ENCODE measurements at regions not wholly inside any gene's neighbourhood (a gene's known extent, or its start where the extent isn't known, plus 50 kb on each side); places are given as distances from the start of the nearest gene placed in this dataset.

GRCh38 chr20:22008456-22008855, 303.0 kb downstream of the PAX1 start:
- intact Hi-C loops (cut with DNase I, micrococcal nuclease): no loop called here
- no peak overlapping the region for H3K4me3 ChIP-seq
- H3K4me1 ChIP-seq (ENCODE audit: low read depth): no peaks in the 10 kb centered on the region
- ATAC-seq (no peak), DNase-seq (no peak)
- no peaks in the 10 kb centered on the region for H3K36me3 ChIP-seq (ENCODE audit: low read depth)
- H3K9me3 ChIP-seq: peaks cover 2% of the 10 kb centered on the region
- TF ChIP-seq CTCF (IDR thresholded peaks at IDR 0.05): no peak

GRCh38 chr20:22006306-22006705, 300.8 kb downstream of the PAX1 start:
- TF ChIP-seq CTCF (IDR thresholded peaks at IDR 0.05): no peak
- peaks cover 2% of the 10 kb centered on the region for H3K9me3 ChIP-seq
- intact Hi-C loops (cut with DNase I, micrococcal nuclease): no loop called here
- no peaks in the 10 kb centered on the region for H3K36me3 ChIP-seq (ENCODE audit: low read depth)
- H3K4me1 ChIP-seq (ENCODE audit: low read depth): no peaks in the 10 kb centered on the region
- ATAC-seq (no peak), DNase-seq (no peak)
- no peak overlapping the region for H3K4me3 ChIP-seq

- intact Hi-C loops (cut with DNase I, micrococcal nuclease): no loop called here
- ATAC-seq: no peak
- H3K4me1 ChIP-seq (ENCODE audit: low read depth): no peaks in the 10 kb centered on the region
Observed at GRCh38 chr20:22005535-22005934, 300.1 kb downstream of the PAX1 start.

GRCh38 chr20:22004946-22005345, 299.5 kb downstream of the PAX1 start:
- ATAC-seq: no peak
- no peak for TF ChIP-seq CTCF (IDR thresholded peaks at IDR 0.05)

More at GRCh38 chr20:22005535-22005934, 300.1 kb downstream of the PAX1 start:
- no peak for DNase-seq
- Histone ChIP-seq H3K4me3 (no peak overlapping the region), H3K9me3 (peaks cover 2% of the 10 kb centered on the region), H3K36me3 (ENCODE audit: low read depth) (no peaks in the 10 kb centered on the region)
- TF ChIP-seq CTCF (IDR thresholded peaks at IDR 0.05): no peak

GRCh38 chr20:22003680-22004079, 298.2 kb downstream of the PAX1 start:
- Histone ChIP-seq H3K4me3 (no peak overlapping the region), H3K9me3 (no peaks in the 10 kb centered on the region), H3K4me1 (ENCODE audit: low read depth) (no peaks in the 10 kb centered on the region), H3K36me3 (ENCODE audit: low read depth) (no peaks in the 10 kb centered on the region)
- no peak for DNase-seq
- no peak for ATAC-seq
- no peak for TF ChIP-seq CTCF (IDR thresholded peaks at IDR 0.05)
- intact Hi-C loops (cut with DNase I, micrococcal nuclease): no loop called here

More at GRCh38 chr20:22004946-22005345, 299.5 kb downstream of the PAX1 start:
- no peak for DNase-seq
- H3K9me3 ChIP-seq: peaks cover 2% of the 10 kb centered on the region
- no peaks in the 10 kb centered on the region for H3K4me1 ChIP-seq (ENCODE audit: low read depth)
- H3K4me3 ChIP-seq: no peak overlapping the region
- intact Hi-C loops (cut with DNase I, micrococcal nuclease): no loop called here
- no peaks in the 10 kb centered on the region for H3K36me3 ChIP-seq (ENCODE audit: low read depth)

GRCh38 chr20:22001886-22002285, 296.4 kb downstream of the PAX1 start:
- DNase-seq: no peak
- Histone ChIP-seq H3K4me1 (ENCODE audit: low read depth) (no peaks in the 10 kb centered on the region), H3K4me3 (no peak overlapping the region), H3K9me3 (no peaks in the 10 kb centered on the region), H3K36me3 (ENCODE audit: low read depth) (no peaks in the 10 kb centered on the region)
- no peak for ATAC-seq
- TF ChIP-seq CTCF (IDR thresholded peaks at IDR 0.05): no peak
- intact Hi-C loops (cut with DNase I, micrococcal nuclease): no loop called here
